ENCODE measurements at regions not wholly inside any gene's neighbourhood (a gene's known extent, or its start where the extent isn't known, plus 50 kb on each side); places are given as distances from the start of the nearest gene placed in this dataset.
A peak's percentile ranks its signal among the peaks of the same experiment; 100 is the strongest.

GRCh38 chr10:4183761-4184261 is 398.8 kb upstream of the KLF6 start:
- WGBS, 2 donors = 53 to 60% methylated on average over 3 of the region's 3 CpGs
- Histone ChIP-seq H3K36me3 (ENCODE audit: low read depth, missing control alignments) (no peaks in the 10 kb centered on the region), H3K27me3 (no peaks in the 10 kb centered on the region), H3K9me3 (no peaks in the 10 kb centered on the region), H3K4me3 (no peak overlapping the region), H3K27ac (no peak overlapping the region), H3K4me1 (peaks cover 10% of the 10 kb centered on the region)
- TF ChIP-seq CTCF (IDR thresholded peaks at IDR 0.05) = no peak
- TF ChIP-seq POLR2A (IDR thresholded peaks at IDR 0.05) = no peak
- no peak for DNase-seq
- intact Hi-C loops (cut with DNase I; ENCODE audit: low total_unique reads) = loop anchor here (5.0 kb wide), 1 partner anchor 357 kb away; no protein-coding TSS in a partner anchor

GRCh38 chr10:4181621-4182049 is 396.6 kb upstream of the KLF6 start:
- no peaks in the 10 kb centered on the region for H3K27me3 ChIP-seq
- H3K27ac ChIP-seq = peak overlapping the region in 1 of 2 donors; percentile 31
- no peak for DNase-seq
- no peak for TF ChIP-seq POLR2A (IDR thresholded peaks at IDR 0.05)
- no peak for TF ChIP-seq CTCF (IDR thresholded peaks at IDR 0.05)
- H3K4me3 ChIP-seq = no peak overlapping the region
- H3K4me1 ChIP-seq = peaks cover 18% of the 10 kb centered on the region
- 34 to 47% methylated on average over 2 of the region's 2 CpGs for WGBS, 2 donors
- no peaks in the 10 kb centered on the region for H3K9me3 ChIP-seq
- intact Hi-C loops (cut with DNase I; ENCODE audit: low total_unique reads) = loop anchor here (5.0 kb wide), 1 partner anchor 354 kb away; no protein-coding TSS in a partner anchor
- H3K36me3 ChIP-seq (ENCODE audit: low read depth, missing control alignments) = no peaks in the 10 kb centered on the region

- H3K36me3 ChIP-seq (ENCODE audit: low read depth, missing control alignments) = no peaks in the 10 kb centered on the region
- peaks cover 18% of the 10 kb centered on the region for H3K4me1 ChIP-seq
- no peak for TF ChIP-seq CTCF (IDR thresholded peaks at IDR 0.05)
- no peak for TF ChIP-seq POLR2A (IDR thresholded peaks at IDR 0.05)
- 65 to 69% methylated on average over 9 of the region's 9 CpGs for WGBS, 2 donors
- H3K27ac ChIP-seq = peak overlapping the region in 1 of 2 donors; percentile 31
- no peaks in the 10 kb centered on the region for H3K27me3 ChIP-seq
- H3K4me3 ChIP-seq = no peak overlapping the region
- intact Hi-C loops (cut with DNase I; ENCODE audit: low total_unique reads) = loop anchor here (5.0 kb wide), 1 partner anchor 354 kb away; no protein-coding TSS in a partner anchor
- DNase-seq = no peak
- H3K9me3 ChIP-seq = no peaks in the 10 kb centered on the region
These were observed 396.1 kb upstream of the KLF6 start for GRCh38 chr10:4181081-4181480.

GRCh38 chr10:4177791-4178190 is 392.8 kb upstream of the KLF6 start:
- WGBS, 2 donors = 43 to 47% methylated on average over 3 of the region's 3 CpGs
- Histone ChIP-seq H3K4me1 (peaks cover 26% of the 10 kb centered on the region), H3K27ac (peak overlapping the region in 1 of 2 donors; percentile 4), H3K36me3 (ENCODE audit: low read depth, missing control alignments) (no peaks in the 10 kb centered on the region), H3K9me3 (no peaks in the 10 kb centered on the region), H3K27me3 (no peaks in the 10 kb centered on the region), H3K4me3 (no peak overlapping the region)
- DNase-seq = no peak
- intact Hi-C loops (cut with DNase I; ENCODE audit: low total_unique reads) = no loop called here
- TF ChIP-seq CTCF (IDR thresholded peaks at IDR 0.05) = no peak
- no peak for TF ChIP-seq POLR2A (IDR thresholded peaks at IDR 0.05)

All from testis (tissue), 2 donors.